ENCODE measurements at regions not wholly inside any gene's neighbourhood (a gene's known extent, or its start where the extent isn't known, plus 50 kb on each side); places are given as distances from the start of the nearest gene placed in this dataset.

DNA sequence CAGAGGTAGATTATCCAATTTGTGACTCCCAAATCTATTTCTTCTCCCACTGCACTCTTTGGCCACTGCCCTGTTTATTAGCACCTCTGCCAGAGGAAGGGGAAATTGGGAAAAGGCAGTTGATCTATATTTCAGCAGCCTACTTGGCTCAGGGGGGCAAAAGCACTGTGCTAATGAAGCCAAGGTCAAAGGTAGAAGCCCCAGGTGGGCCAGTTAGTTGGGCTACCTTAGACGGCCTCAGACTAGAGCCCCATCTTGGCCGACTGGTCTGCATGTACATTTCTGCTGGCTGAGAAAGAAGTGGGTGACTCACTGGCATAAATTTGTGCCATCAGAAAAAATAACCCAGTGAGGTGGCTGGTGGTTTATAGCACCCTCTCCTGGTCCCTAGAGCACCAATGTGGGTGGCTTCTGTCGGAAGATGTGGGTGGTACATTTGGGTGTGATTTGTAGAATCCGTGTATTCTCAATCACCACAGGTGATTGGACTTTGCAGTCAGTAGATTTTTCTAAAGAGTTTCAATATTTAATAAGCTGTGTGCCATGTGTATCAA, 293.3 kb upstream of the MKI67 start:
- DNase-seq = no peak

DNA sequence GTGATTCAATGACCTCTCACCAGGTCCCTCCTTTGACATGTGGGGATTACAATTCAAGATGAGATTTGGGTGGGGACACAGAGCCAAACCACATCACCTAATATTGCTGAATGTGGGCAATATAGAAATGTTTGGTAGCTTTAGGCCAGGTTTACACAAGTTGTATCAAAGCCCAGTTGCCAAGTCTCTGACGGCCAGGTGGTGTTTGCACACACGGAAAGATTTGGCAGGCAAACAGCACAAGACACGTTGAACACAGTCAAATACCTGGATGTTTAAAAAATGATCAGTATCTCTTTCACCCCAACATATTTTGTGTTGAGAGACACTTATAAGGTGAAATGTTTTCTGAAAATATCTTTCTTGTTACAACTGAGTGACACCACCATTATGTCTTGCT, 294.4 kb upstream of the MKI67 start:
- no peak for DNase-seq

DNA sequence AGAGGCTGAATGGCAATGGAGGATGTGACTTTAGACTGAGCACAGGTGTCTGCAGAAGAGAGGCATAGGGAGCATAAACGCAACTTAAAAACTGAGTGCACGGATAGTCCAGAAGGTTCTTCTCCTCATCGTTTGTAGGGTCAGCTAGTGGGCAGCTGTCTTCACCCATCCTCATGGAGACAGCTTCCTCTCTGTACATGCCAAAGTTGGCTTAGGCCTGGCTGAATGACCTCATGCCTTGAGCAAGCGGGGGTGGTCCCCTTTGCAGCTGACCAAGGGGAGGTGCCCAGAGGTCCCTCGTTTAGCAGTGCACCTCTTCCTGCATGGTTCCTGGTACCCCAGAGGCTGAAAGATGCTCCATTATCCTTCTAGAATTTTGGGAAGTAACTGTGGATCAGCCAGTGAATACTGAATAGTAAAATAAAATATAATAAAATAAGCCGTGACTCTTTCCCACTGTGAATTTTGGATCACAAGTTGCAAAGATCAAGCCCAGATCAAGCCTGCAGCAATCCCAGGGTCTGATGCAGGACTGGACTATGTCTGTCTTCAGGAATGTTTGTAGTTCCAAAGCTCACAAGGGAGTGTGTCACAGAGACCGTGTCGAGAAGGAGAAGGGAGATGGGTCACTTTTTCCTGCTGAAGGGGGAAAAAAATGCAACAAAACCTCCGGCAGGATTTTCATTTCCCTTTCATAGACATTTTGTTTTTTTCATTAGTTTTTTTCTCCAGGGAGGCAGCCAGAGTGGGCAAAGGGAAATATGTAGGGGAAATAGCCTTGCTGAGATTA, 295.3 kb upstream of the MKI67 start:
- DNase-seq = no peak

DNA sequence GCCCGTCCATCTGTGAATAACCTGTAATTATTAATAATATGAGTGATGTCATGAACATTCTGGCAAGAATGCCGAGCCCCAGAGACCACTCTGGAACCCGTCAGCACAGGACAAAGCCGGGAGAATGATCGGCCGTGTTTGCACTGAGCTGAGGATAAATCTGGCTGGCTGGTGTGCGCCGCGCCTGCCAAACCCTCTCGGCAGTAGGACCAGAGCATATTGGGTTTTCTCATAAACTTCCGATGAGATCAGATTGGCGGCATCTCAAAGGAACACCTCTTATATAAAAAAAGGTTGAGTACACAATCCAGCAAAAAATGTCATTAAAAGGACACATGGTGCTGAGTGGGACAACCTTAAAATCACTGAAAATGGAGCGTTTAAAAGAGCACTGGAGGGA, 296.0 kb upstream of the MKI67 start:
- DNase-seq = no peak

DNA sequence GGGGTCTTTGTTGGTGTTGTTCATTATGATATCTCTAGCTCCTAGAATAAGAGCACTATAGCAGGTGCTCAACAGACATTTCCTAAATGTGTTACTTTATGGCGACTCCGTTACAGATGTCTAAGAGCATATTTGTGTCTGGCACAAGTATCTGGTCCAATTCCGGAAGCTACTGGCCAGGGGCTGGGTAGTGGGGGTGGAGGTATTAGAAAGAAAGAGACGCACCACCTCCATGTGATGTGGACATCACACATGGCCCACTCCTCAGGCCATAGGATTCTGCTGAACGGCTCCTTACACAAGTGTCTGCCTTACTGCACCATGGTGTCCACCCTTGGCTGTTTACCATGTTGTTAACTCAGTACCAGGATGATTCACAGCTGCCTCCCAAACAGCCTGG, 296.8 kb upstream of the MKI67 start:
- DNase-seq = no peak

DNA sequence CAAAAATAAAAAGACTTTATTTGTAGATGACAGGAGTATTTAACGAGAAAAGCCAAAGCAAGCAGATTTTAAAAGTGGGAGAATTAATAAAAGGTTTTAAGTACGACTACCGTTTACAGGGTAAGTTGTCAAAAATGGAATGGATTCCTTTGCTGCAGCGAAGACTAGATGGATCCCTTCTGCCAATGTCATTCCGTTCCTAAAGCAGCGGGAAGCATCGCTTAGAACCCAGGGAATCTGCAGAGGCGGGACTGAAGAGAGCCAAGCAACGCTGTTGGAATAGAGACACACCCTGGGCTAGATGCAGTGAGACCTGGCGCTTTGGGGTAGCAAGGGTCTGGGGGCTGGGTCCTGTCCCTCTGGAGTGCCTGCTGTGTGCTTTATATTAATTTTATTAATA, 303.1 kb upstream of the MKI67 start:
- DNase-seq = no peak

DNA sequence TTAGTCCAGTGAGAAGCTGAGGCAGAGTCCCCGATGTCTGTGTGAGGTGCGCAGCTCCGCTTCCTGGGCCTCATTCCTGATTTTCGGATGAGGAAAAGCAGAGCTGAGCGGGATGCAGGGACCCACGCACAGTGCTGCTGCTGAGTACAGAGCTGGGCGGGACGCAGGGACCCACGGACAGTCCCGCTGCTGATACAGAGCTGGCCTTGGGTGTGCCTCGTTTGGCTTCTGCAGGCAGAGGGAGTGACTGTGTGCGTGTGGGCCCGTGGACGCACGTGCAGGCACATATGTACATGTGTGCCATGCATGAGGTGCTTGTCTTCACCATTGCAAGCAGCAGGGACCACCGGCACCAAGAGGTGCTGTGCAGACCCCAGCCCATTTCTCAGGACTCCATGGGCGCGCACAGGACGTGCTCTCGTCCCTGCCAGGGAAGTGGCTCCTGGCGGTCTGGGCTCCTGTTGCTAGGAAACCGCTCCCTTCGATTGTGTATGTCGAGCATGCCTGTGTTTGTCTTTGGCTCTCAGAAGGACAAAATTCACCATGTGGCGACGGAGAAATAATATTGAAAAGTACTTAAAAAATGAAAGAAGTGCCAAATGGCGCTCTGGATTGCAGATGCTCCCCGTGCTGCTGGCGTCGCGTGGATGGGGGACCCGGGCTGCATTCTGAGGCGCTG, 303.8 kb upstream of the MKI67 start:
- DNase-seq = peak in 4 of 56 donors; percentile 4 to 43 (median 30)

DNA sequence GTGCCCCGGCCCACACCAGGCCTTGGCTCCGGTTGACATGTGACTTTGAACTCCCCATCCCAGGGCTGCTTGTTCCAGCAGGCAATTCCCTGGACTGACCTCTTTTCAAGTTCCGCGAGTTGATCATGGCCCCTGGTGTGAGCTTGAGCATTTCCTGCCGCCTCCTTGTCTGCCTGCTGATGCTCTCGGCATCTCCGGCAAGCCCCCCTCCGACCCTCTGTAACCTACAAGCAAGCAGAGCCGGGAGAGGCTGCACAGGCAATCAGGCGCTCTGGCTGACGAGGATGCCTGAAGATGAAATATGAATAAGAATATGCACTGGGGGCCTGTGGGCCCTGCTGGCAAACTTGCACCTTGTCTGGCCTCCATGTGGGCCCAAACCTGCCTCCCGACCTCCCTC, 304.9 kb upstream of the MKI67 start:
- DNase-seq = no peak

DNA sequence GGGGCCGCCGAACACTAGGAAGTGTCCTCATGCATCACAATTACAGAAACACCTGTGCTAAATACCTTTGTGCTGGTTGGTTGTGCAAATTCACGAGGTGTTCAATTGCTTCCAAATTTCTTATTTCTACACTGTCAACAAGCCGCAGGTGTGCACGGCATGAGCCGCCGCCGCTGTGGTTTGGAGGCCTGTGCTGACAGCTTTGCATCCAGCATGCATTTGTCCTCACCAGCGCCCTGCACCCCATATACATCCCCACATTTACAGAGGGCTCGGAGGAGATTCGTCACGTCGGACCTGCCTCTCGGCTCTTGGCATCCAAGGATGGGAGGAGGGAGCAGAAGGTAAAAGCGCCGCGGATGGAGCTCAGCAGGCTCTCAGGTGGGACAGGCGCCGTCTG, 305.3 kb upstream of the MKI67 start:
- DNase-seq = no peak

DNA sequence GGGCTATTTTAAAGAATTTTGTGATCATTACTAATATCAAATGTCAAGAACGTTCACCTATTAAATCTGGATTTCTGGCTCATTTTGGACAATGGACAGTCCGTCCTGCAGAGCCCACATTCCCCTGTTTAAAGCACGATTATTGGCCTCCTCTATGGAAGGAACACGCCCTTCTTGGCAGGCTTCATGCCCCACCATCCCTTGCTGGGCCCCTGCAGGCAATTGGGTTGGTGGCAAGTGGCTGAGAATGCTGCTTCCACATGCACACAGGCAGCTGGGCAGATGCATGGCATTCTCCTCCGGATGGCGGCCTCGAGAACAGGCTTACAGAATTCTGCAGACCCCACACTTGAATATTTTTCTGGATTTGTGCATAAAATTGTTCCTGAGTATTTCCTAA, 305.8 kb upstream of the MKI67 start:
- DNase-seq = no peak

DNA sequence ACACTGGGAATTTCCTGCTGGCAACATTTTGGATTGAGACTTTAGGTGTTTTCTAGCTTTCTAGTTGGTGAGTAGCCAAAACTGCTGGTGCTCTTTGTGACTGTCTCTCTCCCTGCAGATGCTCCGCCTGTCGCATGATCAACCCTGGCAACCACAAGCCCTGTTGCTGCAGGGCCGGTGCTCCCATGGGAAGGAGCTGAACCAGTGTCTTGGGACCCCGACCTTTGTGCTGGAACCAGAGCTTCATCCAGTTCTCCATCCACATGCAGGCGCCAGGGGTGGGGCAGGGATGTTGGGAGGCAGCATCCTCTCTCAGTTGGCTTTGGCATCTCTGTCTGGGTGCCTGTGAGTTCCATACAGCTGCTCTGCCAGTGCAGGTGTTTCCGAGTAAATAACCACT, 306.2 kb upstream of the MKI67 start:
- DNase-seq = no peak

DNA sequence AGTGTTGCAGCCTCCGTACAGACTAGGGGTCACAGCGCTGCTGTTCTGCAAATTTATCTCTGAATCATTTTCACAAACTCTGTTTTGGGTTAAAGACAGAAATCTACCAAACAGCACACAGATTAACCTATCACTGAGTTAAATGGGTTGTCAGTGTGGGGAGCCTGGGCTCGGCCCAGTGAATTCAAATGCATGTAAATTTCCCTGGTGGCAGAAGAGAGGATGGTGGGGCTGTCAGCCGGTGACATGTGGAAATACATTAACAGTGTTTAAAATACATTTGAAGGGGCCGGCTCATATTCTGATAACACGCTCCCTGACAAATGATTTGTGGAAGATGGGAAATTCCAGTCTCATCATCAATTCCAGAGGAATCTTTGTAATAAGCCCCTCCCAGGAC, 309.6 kb upstream of the MKI67 start:
- no peak for DNase-seq

DNA sequence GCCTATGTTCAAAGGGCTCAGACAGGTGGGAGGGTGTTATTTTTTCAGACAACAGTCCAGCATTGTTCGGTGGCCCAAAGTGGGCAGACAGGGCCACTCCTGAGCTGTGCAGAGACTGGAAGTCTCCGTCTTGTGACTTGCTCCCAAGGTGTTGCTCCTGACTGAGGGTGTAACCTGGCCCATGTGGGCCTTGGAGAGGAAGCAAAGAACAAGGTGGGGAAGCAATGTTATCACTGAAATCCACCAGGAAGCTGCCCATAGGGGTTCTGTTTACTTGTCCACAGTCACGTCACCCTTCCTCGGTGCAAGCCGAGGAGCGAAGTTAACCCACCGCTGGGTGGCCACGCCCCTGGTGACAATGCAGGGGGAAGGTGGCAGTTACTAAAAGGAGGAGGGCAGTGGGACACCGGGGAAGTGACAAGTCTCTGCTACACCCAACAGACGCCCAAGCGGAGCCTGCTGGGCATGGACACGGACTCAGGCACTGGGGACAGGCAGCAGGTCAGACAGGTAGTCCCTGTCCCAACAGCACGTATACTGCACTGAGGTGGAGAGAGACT, 311.6 kb upstream of the MKI67 start:
- no peak for DNase-seq

DNA sequence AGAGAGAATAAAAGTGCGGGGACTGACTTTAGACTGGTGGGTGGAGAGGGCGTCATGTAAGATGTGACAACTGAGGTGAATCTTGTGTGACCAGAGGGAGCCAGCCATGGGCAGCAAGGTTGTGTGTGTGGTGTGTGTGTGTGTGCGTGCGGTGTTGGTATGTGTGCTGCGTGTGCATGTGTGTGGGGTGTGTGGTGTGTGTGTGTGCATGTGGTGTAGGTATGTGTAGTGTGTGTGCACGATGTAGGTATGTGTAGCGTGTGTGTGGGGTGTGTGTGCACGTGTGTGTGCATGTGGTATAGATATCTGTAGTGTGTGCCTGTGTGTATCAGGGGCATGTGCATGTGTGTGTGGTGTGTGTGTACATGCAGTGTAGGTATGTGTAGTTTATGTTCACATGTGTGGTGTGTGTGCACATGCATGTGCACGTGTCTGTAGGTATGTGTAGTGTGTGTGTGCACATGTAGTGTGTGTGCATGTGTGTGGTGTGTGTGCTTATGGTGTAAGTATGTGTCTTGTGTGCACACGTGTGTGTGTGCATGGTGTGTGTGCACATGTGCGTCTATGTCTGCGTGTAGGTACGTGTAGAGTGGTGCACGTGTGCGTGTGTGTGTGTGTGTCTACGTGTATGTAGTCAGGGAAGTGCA, 312.3 kb upstream of the MKI67 start:
- no peak for DNase-seq

DNA sequence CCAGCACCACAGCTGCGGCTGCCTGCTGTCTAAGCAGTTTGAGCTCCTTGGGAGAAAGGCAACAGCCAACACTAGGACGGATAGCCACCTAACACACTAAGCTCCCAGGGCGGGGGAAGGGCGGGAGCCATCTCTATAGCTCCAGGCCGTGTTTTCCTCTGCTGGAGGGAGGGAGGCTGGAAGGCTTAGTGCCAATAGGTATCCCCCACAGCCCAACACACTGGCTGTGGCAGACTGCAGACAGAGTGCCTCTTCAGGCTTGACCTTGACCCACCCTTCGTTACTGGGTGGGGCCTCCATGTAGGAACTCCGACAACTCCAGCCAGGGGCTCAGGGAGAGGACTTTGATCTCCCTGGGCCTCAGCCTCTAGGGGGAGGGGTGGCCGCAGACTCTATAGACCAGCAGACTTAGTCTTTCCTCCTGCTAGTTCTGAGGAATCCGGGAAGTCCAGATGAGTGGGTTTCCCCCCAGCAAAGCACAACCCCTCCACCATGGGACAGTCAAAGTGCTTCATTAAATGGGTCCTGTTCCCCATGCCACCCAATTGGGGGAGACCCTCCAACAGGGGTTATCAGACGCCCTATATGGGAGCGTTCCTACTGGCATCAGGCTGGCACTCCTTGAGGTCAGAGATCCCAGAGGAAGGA, 314.4 kb upstream of the MKI67 start:
- no peak for DNase-seq

DNA sequence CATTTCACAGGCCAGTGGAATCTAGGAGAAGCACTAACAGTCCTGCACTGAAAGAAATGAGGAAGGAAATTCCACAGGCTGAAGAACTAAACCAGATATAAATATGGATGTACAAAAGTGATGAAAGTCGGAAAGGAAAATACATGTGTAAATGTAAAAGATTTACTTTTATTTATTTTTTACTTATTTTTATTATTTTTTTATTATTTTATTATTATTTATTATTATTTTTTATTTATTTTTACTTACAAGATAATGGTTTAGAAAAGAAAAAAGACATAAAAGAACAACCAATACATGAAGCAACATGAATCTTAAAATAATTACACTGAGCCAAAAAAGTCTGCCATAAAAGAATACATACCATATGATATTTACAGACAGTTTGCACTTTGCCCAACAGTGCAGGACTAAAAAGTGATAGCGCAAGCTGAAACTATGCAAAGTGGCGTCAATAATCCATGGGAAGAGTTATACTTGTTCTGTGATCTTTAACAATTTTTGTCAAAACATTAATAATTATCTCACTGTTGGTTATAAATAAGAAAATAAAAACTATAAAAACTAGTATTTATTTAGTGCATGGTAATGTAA, 317.8 kb upstream of the MKI67 start:
- DNase-seq = no peak

DNA sequence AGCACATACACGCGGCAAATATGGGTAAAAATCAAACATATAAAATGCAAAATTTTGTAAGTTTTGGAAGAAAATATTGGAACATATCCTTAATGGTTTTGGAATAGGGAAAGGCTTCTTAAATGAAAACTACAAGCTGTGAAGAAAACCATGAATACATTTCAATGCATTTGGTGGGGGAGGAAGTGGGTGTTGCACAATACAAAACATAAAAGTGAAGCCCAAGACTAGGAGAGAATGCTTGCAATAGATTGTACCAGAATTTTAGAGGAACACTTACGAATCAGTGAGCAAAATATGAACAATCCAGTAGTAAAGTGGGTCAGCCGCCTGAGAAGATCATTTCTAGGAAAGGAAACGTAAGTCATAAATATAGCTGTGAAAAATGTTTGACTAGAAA, 322.6 kb upstream of the MKI67 start:
- no peak for DNase-seq

DNA sequence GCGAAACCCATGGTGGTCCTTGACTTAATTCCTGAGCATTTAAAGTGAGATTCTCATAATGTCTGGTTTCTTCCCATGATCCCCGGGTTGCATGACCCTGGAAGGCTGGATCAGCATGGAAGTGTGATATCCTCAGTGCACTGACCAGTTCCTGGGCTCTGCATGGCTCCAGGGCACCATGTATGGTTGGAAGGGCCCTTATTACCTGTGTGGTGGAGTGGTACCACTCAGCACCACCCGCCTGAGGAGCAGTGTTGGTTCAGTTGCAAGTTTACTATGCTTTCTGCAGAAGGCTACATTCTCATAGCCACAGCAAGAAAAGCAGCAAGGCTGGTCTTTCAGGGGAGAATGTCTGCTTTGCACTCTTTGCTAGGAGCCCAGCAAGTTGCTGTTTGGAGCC, 325.7 kb upstream of the MKI67 start:
- no peak for DNase-seq

DNA sequence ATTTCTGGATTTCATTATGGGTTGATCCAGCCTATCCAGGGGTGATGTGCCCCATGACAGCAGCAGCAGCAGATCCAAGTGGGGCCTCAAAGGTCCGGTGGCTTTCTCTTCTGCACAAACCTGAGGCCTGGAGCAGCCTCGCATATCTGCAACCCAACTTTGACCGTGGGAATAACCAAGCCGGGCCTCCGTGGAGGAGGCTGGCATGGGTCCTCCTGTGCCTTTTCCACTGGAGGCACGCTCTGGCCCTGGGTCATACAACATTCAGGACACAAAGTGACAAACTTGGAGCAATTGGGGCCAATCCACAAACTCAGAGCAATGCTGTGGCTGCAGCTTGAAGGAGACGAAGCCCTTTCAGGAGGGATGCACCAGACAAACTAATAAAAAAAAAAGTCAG, 330.0 kb upstream of the MKI67 start:
- no peak for DNase-seq

DNA sequence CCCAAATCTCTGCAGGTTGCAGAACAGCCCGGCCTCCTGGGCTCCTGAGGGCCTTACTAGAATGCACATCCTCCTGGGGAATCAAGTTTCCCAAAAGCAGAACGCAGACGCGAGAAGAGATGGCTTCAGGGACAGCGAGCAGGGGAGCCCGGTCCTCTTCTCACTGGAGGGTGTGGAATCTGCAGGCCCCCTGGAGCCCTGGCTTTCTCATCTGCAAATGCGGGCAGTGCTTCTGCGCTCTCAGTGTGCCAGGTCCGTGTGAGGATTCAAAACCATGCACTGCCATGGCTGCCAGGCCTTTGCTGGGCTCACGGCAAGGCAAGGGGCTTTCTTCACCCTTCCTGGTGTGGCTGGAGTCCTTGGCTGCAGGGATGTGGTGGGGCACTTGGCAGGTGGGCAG, 330.9 kb upstream of the MKI67 start:
- no peak for DNase-seq

DNA sequence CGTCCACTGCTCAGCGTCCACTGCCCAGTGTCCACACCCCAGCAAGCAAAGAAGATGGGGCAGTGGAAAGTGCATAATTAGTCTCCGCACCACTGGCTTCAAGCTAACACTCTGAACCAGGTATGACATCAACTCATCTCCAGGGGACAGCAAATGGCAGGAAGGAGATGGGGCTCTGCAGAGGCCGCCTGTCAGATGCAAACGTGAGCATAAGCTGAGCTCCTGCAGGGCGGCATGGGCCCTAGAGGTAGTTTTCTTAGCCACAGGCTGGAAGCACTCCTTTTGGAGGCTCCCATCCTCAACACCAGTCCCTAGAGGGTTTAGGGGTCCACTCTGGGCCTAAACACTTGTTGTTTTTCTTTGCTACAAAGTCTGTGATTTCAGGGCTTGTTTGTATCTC, 335.8 kb upstream of the MKI67 start:
- DNase-seq = no peak
